ENCODE measurements at regions not wholly inside any gene's neighbourhood (a gene's known extent, or its start where the extent isn't known, plus 50 kb on each side); places are given as distances from the start of the nearest gene placed in this dataset.
"Not testable (repeated sequence)": the region's sequence is repeated elsewhere in the genome, so short reads cannot be mapped to it uniquely, and the experiment has no call there.

- Mint-ChIP-seq H3K27ac (no peak overlapping the region), H3K36me3 (ENCODE audit: low read depth) (no peaks in the 10 kb centered on the region), H3K9me3 (no peaks in the 10 kb centered on the region), H3K4me3 (no peak overlapping the region), H3K27me3 (no peaks in the 10 kb centered on the region), H3K4me1 (no peaks in the 10 kb centered on the region)
- DNase-seq: no peak
- CTCF ChIA-PET: no interaction called here
- POLR2A ChIA-PET: no interaction called here
Measured at GRCh38 chr18:1075322-1075721, 170.7 kb downstream of the ADCYAP1 start.

GRCh38 chr18:1075876-1076275 lies 171.2 kb downstream of the ADCYAP1 start:
- CTCF ChIA-PET: no interaction called here

DNA sequence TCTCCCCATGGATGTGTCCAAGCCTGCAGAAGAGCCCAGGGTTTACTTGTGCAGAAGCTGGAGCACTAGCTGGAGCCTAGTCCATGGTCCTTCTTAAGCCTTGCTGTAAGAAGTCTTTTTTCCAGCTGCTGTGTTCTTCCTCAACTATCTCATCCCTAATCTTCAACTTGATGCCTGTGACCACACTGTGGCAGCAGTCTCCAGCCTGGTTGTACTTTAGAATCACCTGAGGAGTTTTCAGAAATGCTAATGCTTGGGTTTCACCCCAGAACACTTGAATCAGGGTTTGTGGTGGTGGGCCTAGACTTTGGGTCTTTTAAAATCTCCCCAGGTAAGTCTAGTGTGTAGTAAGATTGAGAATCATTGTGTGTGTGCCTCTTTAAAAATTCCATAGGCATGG lies 173.6 kb downstream of the ADCYAP1 start:
- CTCF ChIA-PET: no interaction called here
- POLR2A ChIA-PET: no interaction called here

More at GRCh38 chr18:1075876-1076275, 171.2 kb downstream of the ADCYAP1 start:
- Mint-ChIP-seq H3K4me3 (no peak overlapping the region), H3K9me3 (no peaks in the 10 kb centered on the region), H3K36me3 (ENCODE audit: low read depth) (no peaks in the 10 kb centered on the region), H3K27ac (no peak overlapping the region), H3K4me1 (no peaks in the 10 kb centered on the region), H3K27me3 (no peaks in the 10 kb centered on the region)
- no peak for DNase-seq
- POLR2A ChIA-PET: no interaction called here

GRCh38 chr18:1083675-1084074 lies 179.0 kb downstream of the ADCYAP1 start:
- CTCF ChIA-PET; H3K4me1 Mint-ChIP-seq; H3K27ac Mint-ChIP-seq; H3K4me3 Mint-ChIP-seq; H3K9me3 Mint-ChIP-seq; POLR2A ChIA-PET; H3K27me3 Mint-ChIP-seq; H3K36me3 Mint-ChIP-seq (ENCODE audit: low read depth); DNase-seq: not testable (repeated sequence)

More for the DNA sequence above, 173.6 kb downstream of the ADCYAP1 start:
- H3K4me3 Mint-ChIP-seq: no peak overlapping the region
- no peak overlapping the region for H3K27ac Mint-ChIP-seq
- H3K4me1 Mint-ChIP-seq: no peaks in the 10 kb centered on the region
- H3K36me3 Mint-ChIP-seq (ENCODE audit: low read depth): no peaks in the 10 kb centered on the region
- DNase-seq: no peak
- H3K27me3 Mint-ChIP-seq: no peaks in the 10 kb centered on the region
- H3K9me3 Mint-ChIP-seq: no peaks in the 10 kb centered on the region

GRCh38 chr18:1090758-1091157 lies 186.1 kb downstream of the ADCYAP1 start:
- no peaks in the 10 kb centered on the region for H3K4me1 Mint-ChIP-seq
- ChIA-PET CTCF (no interaction called here), POLR2A (no interaction called here)
- H3K9me3 Mint-ChIP-seq: no peaks in the 10 kb centered on the region
- H3K27ac Mint-ChIP-seq: no peak overlapping the region
- DNase-seq: no peak
- no peaks in the 10 kb centered on the region for H3K36me3 Mint-ChIP-seq (ENCODE audit: low read depth)
- no peaks in the 10 kb centered on the region for H3K27me3 Mint-ChIP-seq
- no peak overlapping the region for H3K4me3 Mint-ChIP-seq

DNA sequence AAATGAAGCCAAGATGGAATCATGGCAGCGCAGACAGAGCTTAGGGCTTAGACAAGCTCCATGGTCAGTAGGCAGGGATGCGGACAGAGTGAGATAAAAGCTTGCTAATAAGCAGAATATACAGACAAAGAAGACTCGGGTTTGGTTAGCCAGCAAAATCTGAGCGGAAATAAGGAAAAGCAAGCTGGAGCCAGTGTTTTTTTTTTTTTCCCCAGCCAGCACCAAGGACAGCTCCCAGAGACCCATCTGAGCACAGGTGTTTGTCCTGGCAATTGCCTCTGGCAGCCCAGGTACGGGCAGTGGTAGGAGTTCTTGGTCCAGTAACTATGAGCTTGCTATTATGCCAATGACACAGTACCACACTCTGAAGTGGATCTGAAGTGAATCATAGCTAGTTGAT lies 187.6 kb downstream of the ADCYAP1 start:
- H3K27ac Mint-ChIP-seq: no peak overlapping the region
- ChIA-PET CTCF (no interaction called here), POLR2A (no interaction called here)
- H3K4me3 Mint-ChIP-seq: no peak overlapping the region
- H3K27me3 Mint-ChIP-seq: no peaks in the 10 kb centered on the region
- DNase-seq: no peak
- no peaks in the 10 kb centered on the region for H3K9me3 Mint-ChIP-seq
- no peaks in the 10 kb centered on the region for H3K36me3 Mint-ChIP-seq (ENCODE audit: low read depth)
- no peaks in the 10 kb centered on the region for H3K4me1 Mint-ChIP-seq

GRCh38 chr18:1094409-1094808 lies 189.7 kb downstream of the ADCYAP1 start:
- no peak overlapping the region for H3K4me3 Mint-ChIP-seq
- H3K9me3 Mint-ChIP-seq: peaks cover 2% of the 10 kb centered on the region
- POLR2A ChIA-PET: no interaction called here
- H3K36me3 Mint-ChIP-seq (ENCODE audit: low read depth): no peaks in the 10 kb centered on the region
- no peak for DNase-seq
- CTCF ChIA-PET: no interaction called here
- no peaks in the 10 kb centered on the region for H3K27me3 Mint-ChIP-seq
- no peaks in the 10 kb centered on the region for H3K4me1 Mint-ChIP-seq
- H3K27ac Mint-ChIP-seq: no peak overlapping the region

DNA sequence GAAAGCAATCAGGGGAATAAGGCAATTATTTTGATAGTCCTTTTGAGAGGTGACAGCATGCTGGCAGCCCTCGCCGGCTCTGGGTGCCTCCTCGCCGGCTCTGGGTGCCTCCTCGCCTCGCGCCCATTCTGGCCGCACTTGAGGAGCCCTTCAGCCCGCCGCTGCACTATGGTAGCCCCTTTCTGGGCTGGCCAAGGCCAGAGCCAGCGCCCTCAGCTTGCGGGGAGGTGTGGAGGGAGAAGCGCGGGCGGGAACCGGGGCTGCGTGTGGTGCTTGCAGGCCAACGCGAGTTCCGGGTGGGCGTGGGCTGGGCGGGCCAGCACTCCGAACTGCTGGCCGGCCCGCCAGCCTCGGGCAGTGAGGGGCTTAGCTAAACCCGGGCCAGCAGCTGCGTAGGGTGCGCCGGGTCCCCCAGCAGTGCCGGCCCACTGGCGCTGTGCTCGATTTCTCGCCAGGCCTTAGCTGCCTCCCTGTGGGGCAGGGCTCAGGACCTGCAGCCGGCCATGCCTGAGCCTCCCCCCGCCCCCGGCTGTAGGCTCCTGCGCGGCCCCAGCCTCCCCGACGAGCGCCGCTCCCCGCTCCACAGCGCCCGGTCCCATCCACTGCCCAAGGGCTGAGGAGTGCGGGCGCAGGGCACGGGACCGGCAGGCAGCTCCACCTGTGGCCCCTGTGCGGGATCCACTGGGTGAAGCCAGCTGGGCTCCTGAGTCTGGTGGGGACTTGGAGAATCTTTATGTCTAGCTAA lies 193.5 kb downstream of the ADCYAP1 start:
- H3K4me1 Mint-ChIP-seq; DNase-seq; CTCF ChIA-PET; H3K4me3 Mint-ChIP-seq; H3K9me3 Mint-ChIP-seq; POLR2A ChIA-PET; H3K27me3 Mint-ChIP-seq; H3K36me3 Mint-ChIP-seq (ENCODE audit: low read depth); H3K27ac Mint-ChIP-seq: not testable (repeated sequence)

GRCh38 chr18:1102848-1103247 lies 198.2 kb downstream of the ADCYAP1 start:
- DNase-seq: no peak
- POLR2A ChIA-PET: no interaction called here
- Mint-ChIP-seq H3K36me3 (ENCODE audit: low read depth) (no peaks in the 10 kb centered on the region), H3K27ac (no peak overlapping the region), H3K4me1 (no peaks in the 10 kb centered on the region), H3K4me3 (no peak overlapping the region), H3K27me3 (no peaks in the 10 kb centered on the region), H3K9me3 (peaks cover 7% of the 10 kb centered on the region)
- CTCF ChIA-PET: no interaction called here

DNA sequence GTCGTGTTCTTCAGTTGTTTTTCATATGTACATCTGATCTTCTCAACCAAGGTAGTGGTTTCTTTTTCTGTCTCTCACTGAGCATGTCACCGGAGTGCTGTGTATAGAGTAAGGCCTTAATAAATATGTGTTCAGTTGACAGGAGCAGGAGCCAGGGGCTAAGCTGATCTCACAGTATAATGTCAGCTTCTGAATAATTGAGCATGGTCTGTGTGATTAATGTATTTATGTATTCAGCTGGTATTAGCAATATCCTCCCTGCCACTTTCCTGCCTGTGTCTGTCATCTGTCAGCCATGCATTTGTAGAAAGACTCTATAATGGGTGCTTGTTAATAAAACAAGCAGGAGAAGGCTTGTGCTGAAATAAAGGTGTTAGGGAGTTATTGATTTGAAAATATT lies 198.9 kb downstream of the ADCYAP1 start:
- Mint-ChIP-seq H3K27ac (no peak overlapping the region), H3K36me3 (ENCODE audit: low read depth) (no peaks in the 10 kb centered on the region), H3K9me3 (peaks cover 7% of the 10 kb centered on the region), H3K27me3 (no peaks in the 10 kb centered on the region), H3K4me3 (no peak overlapping the region), H3K4me1 (no peaks in the 10 kb centered on the region)
- POLR2A ChIA-PET: no interaction called here
- no peak for DNase-seq
- CTCF ChIA-PET: no interaction called here

GRCh38 chr18:1104181-1104881 lies 199.7 kb downstream of the ADCYAP1 start:
- Mint-ChIP-seq H3K27ac (no peak overlapping the region), H3K4me3 (no peak overlapping the region), H3K27me3 (no peaks in the 10 kb centered on the region), H3K4me1 (no peaks in the 10 kb centered on the region), H3K9me3 (peaks cover 5% of the 10 kb centered on the region), H3K36me3 (ENCODE audit: low read depth) (no peaks in the 10 kb centered on the region)
- DNase-seq: no peak
- ChIA-PET CTCF (no interaction called here), POLR2A (no interaction called here)

DNA sequence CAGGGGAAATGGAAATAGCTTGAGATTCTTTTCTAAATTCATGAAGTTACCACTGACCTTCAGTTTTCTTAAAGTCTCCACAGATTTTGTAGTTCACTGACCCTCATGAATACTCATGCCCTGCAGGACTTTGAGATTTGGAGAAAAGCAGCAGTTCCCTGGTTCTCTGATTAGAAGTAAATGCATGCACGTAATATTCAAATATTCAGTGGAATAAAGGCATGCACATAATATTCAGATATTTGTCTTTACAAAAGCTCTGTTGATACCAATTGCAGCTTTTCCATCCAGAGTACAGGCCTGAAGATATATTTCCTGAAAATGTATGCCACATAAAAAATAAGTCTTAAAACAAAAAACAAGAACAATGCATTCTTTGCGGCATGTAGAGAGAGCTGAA lies 219.8 kb downstream of the ADCYAP1 start:
- ChIA-PET CTCF (no interaction called here), POLR2A (no interaction called here)
- Mint-ChIP-seq H3K27me3 (no peaks in the 10 kb centered on the region), H3K4me3 (no peak overlapping the region), H3K36me3 (ENCODE audit: low read depth) (no peaks in the 10 kb centered on the region), H3K4me1 (no peaks in the 10 kb centered on the region), H3K9me3 (peaks cover 5% of the 10 kb centered on the region), H3K27ac (no peak overlapping the region)
- no peak for DNase-seq

DNA sequence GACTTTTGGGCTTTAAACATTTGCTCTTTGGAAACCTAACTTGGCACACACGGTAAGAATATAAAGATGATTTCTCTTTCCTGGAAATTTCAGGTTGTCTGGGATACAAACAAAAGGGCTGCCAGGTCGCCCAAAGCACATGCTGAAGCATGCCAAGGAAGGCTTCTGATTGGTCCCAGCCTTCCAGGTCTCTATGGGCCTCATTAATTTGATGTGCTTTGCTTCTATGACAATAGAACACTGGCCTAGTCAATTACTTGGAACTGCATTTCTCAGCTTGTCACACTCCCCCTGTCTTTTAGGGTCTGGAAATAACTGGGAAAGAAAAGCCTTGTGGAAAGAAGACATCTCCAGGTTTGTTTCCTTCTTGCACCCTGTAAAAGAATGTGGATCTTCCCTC lies 228.9 kb downstream of the ADCYAP1 start:
- no peak for DNase-seq
- no peak overlapping the region for H3K4me3 Mint-ChIP-seq
- H3K9me3 Mint-ChIP-seq: peaks cover 3% of the 10 kb centered on the region
- no peak overlapping the region for H3K27ac Mint-ChIP-seq
- CTCF ChIA-PET: no interaction called here
- POLR2A ChIA-PET: no interaction called here
- H3K4me1 Mint-ChIP-seq: no peaks in the 10 kb centered on the region
- H3K36me3 Mint-ChIP-seq (ENCODE audit: low read depth): no peaks in the 10 kb centered on the region
- H3K27me3 Mint-ChIP-seq: no peaks in the 10 kb centered on the region

DNA sequence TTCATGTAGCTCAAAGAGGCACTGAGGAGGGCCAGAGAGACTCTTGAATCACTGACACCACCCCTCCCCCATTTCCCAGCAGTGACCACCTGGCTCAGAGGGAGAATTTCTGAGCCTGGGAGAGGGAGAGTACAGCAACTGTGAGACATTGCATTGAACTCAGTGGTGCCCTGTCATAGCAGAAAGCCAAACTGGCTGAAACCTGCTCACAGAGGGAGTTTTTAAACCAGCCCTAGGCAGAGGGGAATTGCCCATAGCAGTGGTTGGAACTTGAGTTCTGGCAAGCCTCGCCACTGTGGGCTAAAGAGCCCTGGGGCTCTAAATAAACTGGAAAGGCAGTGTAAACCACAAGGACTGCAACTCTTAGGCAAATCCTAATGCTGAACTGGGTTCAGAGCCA lies 243.1 kb downstream of the ADCYAP1 start:
- Mint-ChIP-seq H3K4me3 (no peak overlapping the region), H3K9me3 (peaks cover 23% of the 10 kb centered on the region), H3K4me1 (no peaks in the 10 kb centered on the region), H3K27me3 (no peaks in the 10 kb centered on the region), H3K27ac (no peak overlapping the region), H3K36me3 (ENCODE audit: low read depth) (no peaks in the 10 kb centered on the region)
- ChIA-PET POLR2A (no interaction called here), CTCF (no interaction called here)
- DNase-seq: no peak

Data from activated CD4-positive, alpha-beta memory T cell treated with anti-CD3 and anti-CD28 coated beads, Interleukin-2, amount 10 ng/mL, durations not matched to agents 7 days and 5 days (primary cell).